ENCODE measurements at regions not wholly inside any gene's neighbourhood (a gene's known extent, or its start where the extent isn't known, plus 50 kb on each side); places are given as distances from the start of the nearest gene placed in this dataset.

- TF ChIP-seq POLR2AphosphoS5 (IDR thresholded peaks at IDR 0.05) (no peak), CTCF (IDR thresholded peaks at IDR 0.05) (no peak), EP300 (IDR thresholded peaks at IDR 0.05) (no peak), POLR2A (IDR thresholded peaks at IDR 0.05) (no peak)
These were observed 62.0 kb downstream of the GGTLC2 start for GRCh38 chr22:22706253-22706915.

All from gastroesophageal sphincter (tissue), 3 donors.